Endothelial cell of umbilical vein (primary cell): ENCODE measurements at regions not wholly inside any gene's neighbourhood (a gene's known extent, or its start where the extent isn't known, plus 50 kb on each side); places are given as distances from the start of the nearest gene placed in this dataset.

Source experiments
- EZH2 ChIP-seq: IDR thresholded peaks from 2 replicates; pipeline ENCODE4 v1.6.1; 2012; ENCODE audit warnings: borderline replicate concordance, low read depth, mild to moderate bottlenecking, moderate library complexity, low read length, inconsistent platforms; ENCODE audit not compliant: severe bottlenecking
- MYC ChIP-seq: IDR thresholded peaks from one replicate; pipeline ENCODE4 v1.6.1; 2011; ENCODE audit warnings: mild to moderate bottlenecking, low read depth, low read length
- POLR2A ChIP-seq: IDR thresholded peaks from 2 replicates; pipeline ENCODE4 v1.6.1; 2012; ENCODE audit warnings: low read depth, mild to moderate bottlenecking, control low read depth, low read length
- POLR2AphosphoS5 ChIP-seq: IDR thresholded peaks from 2 replicates; pipeline ENCODE4 v1.6.1; 2012; ENCODE audit warnings: low read depth, mild to moderate bottlenecking, control low read depth, low read length, moderate library complexity; ENCODE audit not compliant: insufficient read depth
- TF ChIP-seq, protein P1 (sequence below), 2 donors: IDR thresholded peaks; 1 replicate in 1 of 2; 2 replicates in 1 of 2; pipeline ENCODE4 v1.5.1; 2011; ENCODE audit warnings: low read length in 2 of 2, mild to moderate bottlenecking in 2 of 2, moderate library complexity in 2 of 2, control low read depth in 1 of 2, inconsistent platforms in 1 of 2, low read depth in 1 of 2; ENCODE audit not compliant: insufficient read depth in 1 of 2; ENCODE audit errors: extremely low read depth in 1 of 2
- TF ChIP-seq, protein P2 (sequence below): IDR thresholded peaks from 2 replicates; pipeline ENCODE4 v1.6.1; 2011; ENCODE audit not compliant: insufficient read depth, insufficient read length

GRCh38 chr6:167551628-167552257 is 226.9 kb downstream of the TTLL2 start:
- TF ChIP-seq, protein P1, sequence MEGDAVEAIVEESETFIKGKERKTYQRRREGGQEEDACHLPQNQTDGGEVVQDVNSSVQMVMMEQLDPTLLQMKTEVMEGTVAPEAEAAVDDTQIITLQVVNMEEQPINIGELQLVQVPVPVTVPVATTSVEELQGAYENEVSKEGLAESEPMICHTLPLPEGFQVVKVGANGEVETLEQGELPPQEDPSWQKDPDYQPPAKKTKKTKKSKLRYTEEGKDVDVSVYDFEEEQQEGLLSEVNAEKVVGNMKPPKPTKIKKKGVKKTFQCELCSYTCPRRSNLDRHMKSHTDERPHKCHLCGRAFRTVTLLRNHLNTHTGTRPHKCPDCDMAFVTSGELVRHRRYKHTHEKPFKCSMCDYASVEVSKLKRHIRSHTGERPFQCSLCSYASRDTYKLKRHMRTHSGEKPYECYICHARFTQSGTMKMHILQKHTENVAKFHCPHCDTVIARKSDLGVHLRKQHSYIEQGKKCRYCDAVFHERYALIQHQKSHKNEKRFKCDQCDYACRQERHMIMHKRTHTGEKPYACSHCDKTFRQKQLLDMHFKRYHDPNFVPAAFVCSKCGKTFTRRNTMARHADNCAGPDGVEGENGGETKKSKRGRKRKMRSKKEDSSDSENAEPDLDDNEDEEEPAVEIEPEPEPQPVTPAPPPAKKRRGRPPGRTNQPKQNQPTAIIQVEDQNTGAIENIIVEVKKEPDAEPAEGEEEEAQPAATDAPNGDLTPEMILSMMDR (IDR thresholded peaks at IDR 0.05; ENCODE audit: extremely low read depth in 1 of 2, insufficient read depth in 1 of 2, low read depth in 1 of 2, low read length in 2 of 2): no peak
- TF ChIP-seq, protein P2, sequence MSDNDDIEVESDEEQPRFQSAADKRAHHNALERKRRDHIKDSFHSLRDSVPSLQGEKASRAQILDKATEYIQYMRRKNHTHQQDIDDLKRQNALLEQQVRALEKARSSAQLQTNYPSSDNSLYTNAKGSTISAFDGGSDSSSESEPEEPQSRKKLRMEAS: no peak
- TF ChIP-seq POLR2A (no peak), POLR2AphosphoS5 (no peak), MYC (no peak), EZH2 (no peak)
